GM19351 (cell line): ENCODE measurements at regions not wholly inside any gene's neighbourhood (a gene's known extent, or its start where the extent isn't known, plus 50 kb on each side); places are given as distances from the start of the nearest gene placed in this dataset.
"Not testable (repeated sequence)": the region's sequence is repeated elsewhere in the genome, so short reads cannot be mapped to it uniquely, and the experiment has no call there.

Source experiments
- ATAC-seq: cut with Tn5 transposase; IDR thresholded peaks from one replicate; pipeline ENCODE4 v1.9.1; 2021; ENCODE audit warnings: mild to moderate bottlenecking, moderate library complexity; ENCODE audit not compliant: unreplicated experiment

GRCh38 chr20:52011093-52011492 lies 180.5 kb downstream of the ZFP64 start:
- no peak for ATAC-seq

DNA sequence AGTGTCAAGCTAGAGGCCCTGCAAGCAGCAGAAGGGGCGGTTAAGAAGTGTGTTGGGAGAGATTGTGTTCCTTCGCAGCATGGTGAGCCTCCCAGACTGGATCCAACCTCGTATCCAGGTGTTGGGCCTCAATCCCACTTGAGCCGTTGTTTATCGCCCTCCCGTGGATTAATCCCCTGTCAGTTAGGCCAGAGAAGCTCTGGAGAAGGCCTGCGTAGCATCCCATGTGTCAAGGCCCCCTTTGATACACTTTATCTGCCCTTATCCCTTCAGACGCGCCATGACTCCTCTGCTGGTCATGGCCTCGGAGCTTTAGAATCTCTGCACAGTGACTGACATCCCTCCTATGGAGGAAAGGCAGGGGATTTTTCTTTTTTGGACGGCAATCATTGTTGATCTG lies 181.0 kb downstream of the ZFP64 start:
- ATAC-seq: no peak

- no peak for ATAC-seq
These were observed 182.7 kb downstream of the ZFP64 start for GRCh38 chr20:52008874-52009273.

DNA sequence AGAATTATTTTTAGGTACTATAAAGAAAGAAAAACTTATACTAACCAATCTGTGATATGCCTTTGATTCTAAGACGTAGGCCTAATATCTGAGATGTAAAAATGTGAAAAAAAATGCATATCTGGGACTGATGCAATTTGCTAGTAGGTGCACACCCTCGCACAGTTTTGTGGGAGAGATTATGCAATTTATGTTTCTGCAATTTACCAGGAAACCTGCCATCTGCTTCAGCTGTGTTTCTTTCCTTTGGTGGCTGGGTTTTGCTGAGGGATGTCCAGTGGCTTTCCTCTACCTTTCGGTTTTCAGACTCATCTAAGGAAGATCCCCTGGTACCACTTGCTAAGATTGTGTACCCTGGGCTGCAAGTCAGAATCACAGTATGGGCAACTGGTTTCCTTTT lies 186.9 kb downstream of the ZFP64 start:
- no peak for ATAC-seq

DNA sequence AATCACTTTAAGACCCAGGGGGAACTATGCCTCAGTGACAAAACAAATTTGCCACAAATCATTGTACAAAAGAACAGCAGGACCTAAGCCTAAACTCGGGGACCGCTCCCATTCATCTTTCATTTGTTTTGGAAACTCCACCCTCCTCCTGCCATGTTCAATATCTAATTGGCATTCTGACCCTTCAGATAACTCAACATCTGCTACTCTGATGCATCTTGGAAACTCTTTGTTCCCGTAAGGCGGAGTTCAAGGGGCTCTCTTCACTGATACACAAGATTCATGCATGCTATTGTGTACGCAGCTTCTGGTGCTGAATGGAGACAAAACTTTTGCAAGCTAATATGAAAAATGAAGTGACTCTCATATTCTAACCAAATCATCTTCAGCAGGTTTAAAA lies 187.6 kb downstream of the ZFP64 start:
- ATAC-seq: no peak

- ATAC-seq: no peak
These were observed 188.2 kb downstream of the ZFP64 start for GRCh38 chr20:52003415-52003814.

GRCh38 chr20:52001999-52002666 lies 189.4 kb downstream of the ZFP64 start:
- ATAC-seq: no peak

DNA sequence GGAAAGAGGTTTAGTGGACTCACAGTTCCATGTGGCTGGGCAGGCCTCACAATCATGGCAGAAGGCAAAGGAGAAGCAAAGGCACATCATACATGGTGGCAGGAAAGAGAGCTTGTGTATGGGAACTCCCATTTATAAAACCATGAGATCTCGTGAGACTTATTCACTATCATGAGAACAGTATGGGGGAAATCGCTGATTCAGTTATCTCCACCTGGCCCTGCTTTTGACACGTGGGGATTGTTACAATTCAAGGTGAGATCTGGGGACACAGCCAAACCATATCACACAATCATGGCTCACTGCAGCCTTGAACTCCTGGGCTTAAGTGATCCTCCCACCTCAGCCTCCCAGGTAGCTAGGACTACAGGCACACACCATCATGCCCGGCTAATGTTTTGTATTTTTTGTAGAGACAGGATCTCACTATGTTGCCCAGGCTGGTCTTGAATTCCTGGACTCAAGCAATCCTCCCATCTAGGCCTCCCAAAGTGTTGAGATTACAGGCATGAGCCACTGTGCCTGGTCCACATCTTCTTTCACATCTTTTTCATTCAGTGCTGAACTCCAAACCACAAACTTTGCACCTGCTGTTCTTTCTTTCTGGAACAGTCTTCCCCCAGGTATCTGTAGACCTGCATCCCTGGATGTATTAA lies 194.2 kb downstream of the ZFP64 start:
- not testable (repeated sequence) for ATAC-seq

- no peak for ATAC-seq
These were observed 193.2 kb upstream of the SALL4 start for GRCh38 chr20:51995551-51995951.

- ATAC-seq: no peak
These were observed 192.6 kb upstream of the SALL4 start for GRCh38 chr20:51994751-51995417.

DNA sequence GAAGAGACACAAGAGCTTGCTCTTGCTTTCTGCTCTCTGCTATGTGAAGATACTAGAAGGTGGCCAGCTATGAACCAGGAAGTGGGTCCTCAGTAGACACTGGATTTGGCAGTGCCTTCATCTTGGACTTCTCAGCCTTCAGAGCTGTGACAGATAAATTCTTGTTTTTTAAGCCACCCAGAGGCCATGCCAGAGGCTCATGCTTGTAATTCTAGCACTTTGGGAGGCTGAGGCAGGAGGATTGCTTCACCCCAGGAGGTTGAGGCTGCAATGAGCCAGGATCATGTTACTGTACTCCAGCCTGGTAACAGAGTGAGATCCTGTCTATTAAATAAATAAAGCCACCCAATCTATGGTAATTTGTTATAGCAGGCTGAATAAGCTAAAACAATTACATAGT lies 185.5 kb upstream of the SALL4 start:
- ATAC-seq: no peak

DNA sequence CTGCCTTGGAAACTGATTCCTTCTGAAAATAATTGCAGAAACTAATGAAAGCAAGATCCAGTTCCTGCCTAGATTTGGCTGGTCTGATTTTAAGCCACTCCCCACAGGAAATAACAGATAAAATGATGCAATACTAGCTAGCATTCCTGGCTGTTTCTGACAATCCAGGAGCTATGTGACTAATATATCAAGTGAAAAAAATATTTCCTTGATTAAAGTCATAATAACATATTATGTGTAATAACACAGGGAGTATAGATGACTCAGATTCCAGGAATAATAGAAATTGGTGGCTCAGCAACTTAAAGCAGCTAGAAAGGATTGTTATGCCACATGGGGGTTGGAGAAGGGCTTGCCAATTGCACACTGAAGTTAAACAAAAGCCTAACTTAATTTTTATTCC lies 182.7 kb upstream of the SALL4 start:
- ATAC-seq: no peak

DNA sequence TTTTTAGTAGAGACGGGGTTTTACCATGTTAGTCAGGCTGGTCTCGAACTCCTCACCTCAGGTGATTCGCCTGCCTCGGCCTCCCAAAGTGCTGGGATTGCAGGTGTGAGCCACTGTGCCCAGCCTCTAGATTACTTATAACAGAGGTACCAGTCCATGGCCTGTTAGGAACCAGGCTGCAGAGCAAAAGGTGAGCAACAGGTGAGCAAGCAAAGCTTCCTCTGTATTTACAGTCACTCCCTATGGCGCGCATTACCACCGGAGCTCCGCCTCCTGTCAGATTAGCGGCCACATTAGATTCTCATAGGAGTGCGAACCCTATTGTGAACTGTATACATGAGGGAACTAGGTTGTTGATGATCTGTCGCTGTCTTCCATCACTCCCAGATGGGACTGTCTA lies 178.0 kb upstream of the SALL4 start:
- no peak for ATAC-seq

GRCh38 chr20:51979226-51979625 lies 176.9 kb upstream of the SALL4 start:
- no peak for ATAC-seq

DNA sequence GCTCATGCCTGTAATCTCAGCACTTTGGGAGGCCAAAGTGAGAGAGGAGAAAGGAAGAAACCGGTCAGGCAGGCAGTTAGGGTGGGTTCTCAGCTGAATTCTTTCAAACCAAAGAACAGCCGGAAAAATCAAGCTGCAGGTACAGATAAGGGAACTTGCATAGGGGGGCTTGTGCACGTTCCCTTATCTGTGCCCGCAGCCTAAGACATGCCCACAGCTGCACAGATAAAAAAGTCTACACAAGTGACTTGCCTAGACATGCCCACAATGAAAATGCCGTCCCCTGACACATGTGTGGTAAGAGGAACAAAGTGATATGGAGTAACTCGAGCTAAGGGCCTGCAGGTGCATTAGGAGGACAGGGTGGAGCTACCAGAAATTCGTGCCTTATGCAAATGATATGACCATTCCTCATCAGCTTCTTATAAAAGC lies 175.8 kb upstream of the SALL4 start:
- no peak for ATAC-seq

DNA sequence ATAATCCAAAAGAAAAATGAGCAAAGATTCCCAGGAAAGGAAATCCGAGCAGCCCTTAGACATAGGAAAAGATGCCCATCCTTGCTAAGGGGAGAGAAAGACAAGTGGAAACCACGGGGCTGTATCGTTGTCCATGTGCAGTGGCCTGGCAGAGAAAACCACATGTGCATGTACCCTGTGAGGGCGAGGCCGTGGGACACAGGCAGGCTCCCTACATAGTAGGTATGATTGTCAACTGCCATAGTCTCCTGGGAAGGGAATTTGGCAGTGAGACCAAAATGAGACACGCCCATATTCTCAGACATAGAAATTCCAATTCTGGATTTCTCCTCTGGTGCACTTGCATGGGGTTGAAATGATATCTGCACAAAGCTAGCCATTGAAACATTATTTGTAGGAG lies 169.7 kb upstream of the SALL4 start:
- ATAC-seq: no peak

DNA sequence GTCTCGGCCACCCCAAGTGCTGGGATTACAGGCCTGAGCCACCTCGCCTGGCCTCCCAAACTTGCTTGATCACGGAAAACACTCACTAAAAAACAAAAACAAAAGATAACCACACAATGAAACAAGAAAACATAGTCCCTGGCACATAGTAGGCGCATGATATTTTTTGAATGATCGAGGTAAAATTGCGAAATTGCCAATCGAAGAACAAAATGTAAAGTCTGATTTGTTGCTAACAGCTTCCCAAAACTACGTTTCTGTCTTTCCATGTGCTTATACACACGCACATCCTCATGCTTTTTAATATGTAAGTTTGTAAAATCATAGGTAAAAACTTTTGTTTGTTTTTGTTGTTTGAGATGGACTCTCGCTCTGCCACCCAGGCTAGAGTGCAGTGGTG lies 168.5 kb upstream of the SALL4 start:
- ATAC-seq: no peak

DNA sequence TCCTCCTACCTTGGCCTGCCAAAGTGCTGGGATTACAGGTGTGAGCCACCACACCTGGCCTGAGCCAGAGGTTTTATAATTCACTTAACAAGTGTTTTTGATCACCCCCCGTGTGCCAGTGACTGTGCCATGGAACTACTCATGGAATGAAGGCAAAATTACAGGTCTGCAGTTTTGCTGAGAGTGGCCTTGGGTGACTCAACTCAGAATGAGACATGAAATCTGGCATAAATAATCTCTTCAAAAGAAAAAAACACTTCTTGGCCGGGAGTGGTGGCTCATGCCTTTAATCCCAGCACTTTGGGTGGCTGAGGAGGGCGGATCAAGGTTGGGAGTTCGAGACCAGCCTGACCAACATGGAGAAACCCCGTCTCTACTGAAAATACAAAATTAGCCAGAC lies 166.9 kb upstream of the SALL4 start:
- no peak for ATAC-seq

DNA sequence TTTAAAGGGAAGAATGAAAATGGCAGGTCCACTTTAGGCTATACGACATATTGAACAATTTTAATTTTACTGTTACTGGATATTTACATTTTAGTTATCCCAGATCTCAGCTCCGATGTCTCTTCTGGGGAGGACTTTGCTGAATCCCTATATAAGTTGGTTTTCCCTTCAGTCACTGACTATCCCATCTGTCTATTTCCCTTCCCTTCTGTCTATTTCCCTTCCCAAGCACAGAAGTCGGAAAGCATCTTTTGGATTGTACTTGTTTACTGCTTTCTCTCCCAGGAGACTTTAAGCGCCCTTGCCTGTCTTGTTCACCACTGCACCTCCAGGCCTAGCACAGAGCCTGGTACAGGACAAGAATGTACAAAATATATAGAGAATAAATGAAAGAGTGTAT lies 165.8 kb upstream of the SALL4 start:
- ATAC-seq: no peak

GRCh38 chr20:51966296-51966971 lies 164.1 kb upstream of the SALL4 start:
- ATAC-seq: no peak

DNA sequence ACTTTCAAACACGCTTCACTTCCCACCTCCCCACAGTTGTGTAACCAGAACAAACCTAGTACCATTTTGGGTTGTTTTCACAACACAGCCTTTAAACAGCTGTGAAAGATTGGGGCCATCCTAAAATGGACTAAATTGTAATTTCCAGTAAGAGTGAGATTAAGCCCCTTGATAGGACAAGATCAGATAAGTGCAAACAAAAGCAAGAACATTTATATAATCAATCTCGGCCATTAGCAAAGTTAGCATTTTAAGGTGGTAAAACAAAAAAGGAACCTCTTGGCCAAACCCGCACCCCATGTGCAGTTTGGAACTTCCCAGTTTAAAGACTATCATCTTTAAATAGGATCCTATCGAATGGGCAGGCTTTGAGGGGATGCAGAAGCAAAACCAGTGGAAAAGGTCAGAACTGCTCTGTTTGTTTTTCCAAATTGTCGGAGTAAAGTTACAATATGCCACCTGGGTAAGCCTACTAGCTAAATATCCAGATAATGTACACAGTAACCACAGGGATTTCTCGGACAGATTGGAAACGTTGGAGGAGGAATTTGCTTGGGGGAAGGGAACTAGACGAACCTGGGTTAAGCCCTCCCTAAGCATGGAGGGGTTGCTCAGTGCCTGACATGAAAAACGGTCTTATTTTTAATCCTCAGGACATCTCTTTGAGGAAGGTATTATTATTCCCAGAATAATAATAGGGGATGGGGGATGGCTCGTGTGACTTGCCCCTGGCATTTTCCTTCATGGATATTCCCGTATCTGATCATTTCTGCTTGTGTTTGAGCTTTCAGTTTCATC lies 159.8 kb upstream of the SALL4 start:
- ATAC-seq: no peak
